NCI-H2196 treated with DMSO at 0.1 percent for 48 hours (cell line): ENCODE measurements at regions not wholly inside any gene's neighbourhood (a gene's known extent, or its start where the extent isn't known, plus 50 kb on each side); places are given as distances from the start of the nearest gene placed in this dataset.
A peak's percentile ranks its signal among the peaks of the same experiment; 100 is the strongest.
"Not testable (repeated sequence)": the region's sequence is repeated elsewhere in the genome, so short reads cannot be mapped to it uniquely, and the experiment has no call there.

Experiments
- DNase-seq: peaks from one replicate; lab custom pipeline; 2025; ENCODE audit not compliant: unreplicated experiment; lab: John Stamatoyannopoulos, UW

- DNase-seq: no peak
These were observed 135.4 kb downstream of the HMHB1 start for GRCh38 chr5:143947313-143947712.

- DNase-seq: no peak
These were observed 140.8 kb downstream of the HMHB1 start for GRCh38 chr5:143952809-143953208.

GRCh38 chr5:143953851-143954250, 141.9 kb downstream of the HMHB1 start:
- DNase-seq: no peak

- DNase-seq: no peak
These were observed 143.2 kb downstream of the HMHB1 start for GRCh38 chr5:143955141-143955540.

- no peak for DNase-seq
These were observed 145.5 kb downstream of the HMHB1 start for GRCh38 chr5:143957455-143957854.

- no peak for DNase-seq
These were observed 150.2 kb downstream of the HMHB1 start for GRCh38 chr5:143962201-143962600.

- DNase-seq: no peak
These were observed 153.0 kb downstream of the HMHB1 start for GRCh38 chr5:143964919-143965318.

- DNase-seq: no peak
These were observed 154.3 kb downstream of the HMHB1 start for GRCh38 chr5:143966280-143966679.

- peak; percentile 13 for DNase-seq
These were observed 156.3 kb downstream of the HMHB1 start for GRCh38 chr5:143968071-143968878.

- no peak for DNase-seq
These were observed 158.2 kb downstream of the HMHB1 start for GRCh38 chr5:143970159-143970558.

- DNase-seq: no peak
These were observed 160.1 kb downstream of the HMHB1 start for GRCh38 chr5:143972068-143972467.

GRCh38 chr5:143976055-143976454, 164.1 kb downstream of the HMHB1 start:
- DNase-seq: no peak

- DNase-seq: no peak
These were observed 166.0 kb downstream of the HMHB1 start for GRCh38 chr5:143977891-143978461.

GRCh38 chr5:143979044-143979690, 167.2 kb downstream of the HMHB1 start:
- no peak for DNase-seq

- no peak for DNase-seq
These were observed 168.5 kb downstream of the HMHB1 start for GRCh38 chr5:143980506-143980905.

- DNase-seq: not testable (repeated sequence)
These were observed 171.0 kb downstream of the HMHB1 start for GRCh38 chr5:143982957-143983356.

GRCh38 chr5:143985832-143986515, 174.0 kb downstream of the HMHB1 start:
- no peak for DNase-seq

GRCh38 chr5:143986516-143987212, 174.7 kb downstream of the HMHB1 start:
- no peak for DNase-seq

- no peak for DNase-seq
These were observed 175.3 kb downstream of the HMHB1 start for GRCh38 chr5:143987264-143987663.

GRCh38 chr5:143987751-143988560, 176.0 kb downstream of the HMHB1 start:
- no peak for DNase-seq
